ENCODE measurements at regions not wholly inside any gene's neighbourhood (a gene's known extent, or its start where the extent isn't known, plus 50 kb on each side); places are given as distances from the start of the nearest gene placed in this dataset.
A peak's percentile ranks its signal among the peaks of the same experiment; 100 is the strongest.

DNA sequence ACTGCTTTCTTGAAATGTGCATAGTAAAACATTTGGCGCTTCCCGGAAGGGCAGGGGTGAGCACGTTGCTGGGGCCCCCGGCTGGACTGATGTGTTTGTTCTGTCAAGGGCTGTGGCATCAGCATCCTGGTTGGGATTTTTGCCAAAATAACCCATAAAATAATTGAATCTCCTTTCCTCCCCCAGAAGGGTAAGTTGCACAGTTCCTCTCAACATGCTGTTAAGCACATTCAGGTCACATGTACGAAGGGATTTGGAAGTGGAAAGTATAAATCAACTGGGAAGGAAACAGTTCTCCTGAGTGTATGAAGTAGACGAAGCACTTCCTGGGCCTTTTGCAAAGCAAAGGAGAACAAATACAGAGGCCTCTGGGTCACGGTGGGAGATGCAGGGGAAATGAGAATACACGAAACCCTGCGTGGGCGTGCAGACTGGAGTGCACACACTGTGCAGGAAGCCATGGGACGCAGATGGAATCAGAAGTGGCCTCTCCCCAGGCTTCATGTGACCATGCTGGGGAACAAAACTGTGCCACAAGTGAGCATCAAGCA is 183.9 kb downstream of the LPIN1 start:
- intact Hi-C loops (cut with DNase I) = no loop called here
- 45% methylated on average over 8 of the region's 11 CpGs for WGBS (ENCODE audit: insufficient coverage, low coverage, low lambda C conversion rate, missing lambda C conversion rate)
- H3K4me1 ChIP-seq = no peaks in the 10 kb centered on the region
- H3K27me3 ChIP-seq = no peaks in the 10 kb centered on the region
- H3K9me3 ChIP-seq = no peaks in the 10 kb centered on the region
- no peak overlapping the region for H3K4me3 ChIP-seq
- TF ChIP-seq POLR2A (IDR thresholded peaks at IDR 0.05) = no peak
- TF ChIP-seq, protein P1, sequence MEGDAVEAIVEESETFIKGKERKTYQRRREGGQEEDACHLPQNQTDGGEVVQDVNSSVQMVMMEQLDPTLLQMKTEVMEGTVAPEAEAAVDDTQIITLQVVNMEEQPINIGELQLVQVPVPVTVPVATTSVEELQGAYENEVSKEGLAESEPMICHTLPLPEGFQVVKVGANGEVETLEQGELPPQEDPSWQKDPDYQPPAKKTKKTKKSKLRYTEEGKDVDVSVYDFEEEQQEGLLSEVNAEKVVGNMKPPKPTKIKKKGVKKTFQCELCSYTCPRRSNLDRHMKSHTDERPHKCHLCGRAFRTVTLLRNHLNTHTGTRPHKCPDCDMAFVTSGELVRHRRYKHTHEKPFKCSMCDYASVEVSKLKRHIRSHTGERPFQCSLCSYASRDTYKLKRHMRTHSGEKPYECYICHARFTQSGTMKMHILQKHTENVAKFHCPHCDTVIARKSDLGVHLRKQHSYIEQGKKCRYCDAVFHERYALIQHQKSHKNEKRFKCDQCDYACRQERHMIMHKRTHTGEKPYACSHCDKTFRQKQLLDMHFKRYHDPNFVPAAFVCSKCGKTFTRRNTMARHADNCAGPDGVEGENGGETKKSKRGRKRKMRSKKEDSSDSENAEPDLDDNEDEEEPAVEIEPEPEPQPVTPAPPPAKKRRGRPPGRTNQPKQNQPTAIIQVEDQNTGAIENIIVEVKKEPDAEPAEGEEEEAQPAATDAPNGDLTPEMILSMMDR (IDR thresholded peaks at IDR 0.05) = no peak
- no peaks in the 10 kb centered on the region for H3K36me3 ChIP-seq
- DNase-seq = peak in 1 of 3 donors; percentile 41
- no peak overlapping the region for H3K27ac ChIP-seq
- ATAC-seq = peak; percentile 46 to 74 (median 66)

DNA sequence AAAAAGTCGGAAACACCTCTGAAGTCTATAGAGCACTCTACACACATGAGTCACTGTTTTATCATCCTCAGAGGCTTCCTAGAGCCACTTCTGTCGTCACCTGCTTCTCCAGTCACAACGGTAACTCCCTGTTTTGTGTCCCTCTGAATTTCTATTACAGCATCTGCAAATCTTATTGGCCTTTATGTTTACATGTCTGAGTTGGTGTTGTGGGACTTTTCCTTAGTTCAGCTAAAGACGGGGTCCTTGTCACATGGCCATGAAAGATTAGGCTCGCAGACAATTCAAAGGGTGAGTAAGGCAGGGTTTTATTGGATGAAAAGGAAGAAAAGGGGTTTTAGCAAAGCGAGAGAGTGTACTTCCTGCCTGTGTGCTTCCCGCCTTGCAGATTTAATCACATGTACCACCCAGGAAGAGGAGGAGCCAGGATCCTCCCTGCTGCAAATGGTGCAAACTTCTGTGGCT is 185.6 kb downstream of the LPIN1 start:
- ATAC-seq (no peak), DNase-seq (no peak)
- H3K9me3 ChIP-seq = no peaks in the 10 kb centered on the region
- no peaks in the 10 kb centered on the region for H3K4me1 ChIP-seq
- H3K27me3 ChIP-seq = no peaks in the 10 kb centered on the region
- H3K27ac ChIP-seq = no peak overlapping the region
- H3K4me3 ChIP-seq = no peak overlapping the region
- intact Hi-C loops (cut with DNase I) = no loop called here
- no peaks in the 10 kb centered on the region for H3K36me3 ChIP-seq
- 85% methylated on average over 7 of the region's 7 CpGs for WGBS (ENCODE audit: insufficient coverage, low coverage, low lambda C conversion rate, missing lambda C conversion rate)
- no peak for TF ChIP-seq POLR2A (IDR thresholded peaks at IDR 0.05)

DNA sequence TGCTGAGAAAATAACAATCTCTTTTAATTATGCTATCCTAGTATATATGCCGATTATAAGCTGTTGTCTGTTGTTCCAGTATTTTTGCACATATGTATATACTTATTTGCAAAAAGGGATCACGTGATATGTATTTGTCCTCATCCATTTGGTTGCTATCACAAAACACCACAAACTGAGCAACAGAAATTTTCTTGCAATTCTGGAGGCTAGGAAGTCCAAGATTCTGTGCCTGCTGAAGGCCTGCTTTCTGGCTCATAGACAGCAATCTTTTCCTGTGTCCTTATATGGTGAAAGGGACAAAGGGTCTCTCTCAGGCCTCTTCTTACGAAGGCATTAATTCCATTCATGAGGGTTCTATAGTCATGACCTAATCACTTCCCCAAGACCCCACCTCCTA is 186.5 kb downstream of the LPIN1 start:
- DNase-seq (no peak), ATAC-seq (no peak)
- no peak overlapping the region for H3K27ac ChIP-seq
- TF ChIP-seq POLR2A (IDR thresholded peaks at IDR 0.05) = no peak
- TF ChIP-seq, protein P1 (IDR thresholded peaks at IDR 0.05) = no peak
- H3K27me3 ChIP-seq = no peaks in the 10 kb centered on the region
- intact Hi-C loops (cut with DNase I) = no loop called here
- no peaks in the 10 kb centered on the region for H3K9me3 ChIP-seq
- no peak overlapping the region for H3K4me3 ChIP-seq
- no peaks in the 10 kb centered on the region for H3K36me3 ChIP-seq
- WGBS (ENCODE audit: insufficient coverage, low coverage, low lambda C conversion rate, missing lambda C conversion rate) = 65% methylated on average over 3 of the region's 3 CpGs
- no peaks in the 10 kb centered on the region for H3K4me1 ChIP-seq

DNA sequence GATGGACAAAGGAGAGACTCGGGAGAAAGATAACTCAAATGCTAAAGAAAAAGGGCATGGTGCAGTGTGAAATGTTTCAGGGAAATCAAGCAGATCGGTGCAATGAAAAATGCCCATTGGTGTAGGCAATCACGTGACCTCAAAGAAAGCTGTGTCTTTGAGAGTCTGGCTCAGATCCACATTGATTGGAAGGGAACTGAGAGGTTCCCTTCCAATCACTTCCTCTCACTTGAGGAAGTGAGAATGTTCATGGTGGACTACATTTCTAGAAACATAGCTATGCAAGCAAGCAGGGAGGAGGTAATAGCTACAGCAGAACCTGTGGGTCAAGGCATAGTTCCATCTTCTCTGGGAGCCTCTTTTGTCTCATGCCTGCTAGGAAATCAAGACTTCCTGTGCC is 187.4 kb downstream of the LPIN1 start:
- Histone ChIP-seq H3K4me3 (no peak overlapping the region), H3K4me1 (no peaks in the 10 kb centered on the region), H3K36me3 (no peaks in the 10 kb centered on the region), H3K27ac (no peak overlapping the region), H3K9me3 (no peaks in the 10 kb centered on the region), H3K27me3 (no peaks in the 10 kb centered on the region)
- TF ChIP-seq, protein P1 (IDR thresholded peaks at IDR 0.05) = no peak
- no peak for TF ChIP-seq POLR2A (IDR thresholded peaks at IDR 0.05)
- ATAC-seq (peak in 1 of 4 donors; percentile 40), DNase-seq (no peak)
- intact Hi-C loops (cut with DNase I) = no loop called here
- 54% methylated on average over 3 of the region's 3 CpGs for WGBS (ENCODE audit: insufficient coverage, low coverage, low lambda C conversion rate, missing lambda C conversion rate)

DNA sequence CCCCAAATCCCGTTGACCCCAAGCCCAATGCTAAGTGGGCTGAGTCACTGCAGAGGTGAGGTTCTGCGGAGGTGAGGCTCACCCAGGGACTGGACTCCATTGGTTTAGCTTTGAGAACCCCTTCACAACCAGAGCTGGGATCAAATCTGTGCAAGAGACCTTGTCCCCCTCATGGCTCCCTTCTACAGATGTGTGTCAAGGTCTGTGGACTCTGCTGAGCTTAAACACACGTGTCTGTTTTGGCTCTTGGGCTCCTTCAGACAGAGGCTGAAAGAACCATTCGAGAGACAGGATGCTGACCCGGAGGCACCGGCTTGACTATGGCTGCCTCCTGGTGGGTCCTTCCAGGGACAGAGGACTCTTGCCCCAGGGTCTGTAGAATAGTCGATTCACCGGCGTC is 190.3 kb downstream of the LPIN1 start:
- H3K36me3 ChIP-seq = no peaks in the 10 kb centered on the region
- no peak overlapping the region for H3K4me3 ChIP-seq
- intact Hi-C loops (cut with DNase I) = no loop called here
- H3K9me3 ChIP-seq = no peaks in the 10 kb centered on the region
- no peaks in the 10 kb centered on the region for H3K27me3 ChIP-seq
- WGBS (ENCODE audit: insufficient coverage, low coverage, low lambda C conversion rate, missing lambda C conversion rate) = 66% methylated on average over 5 of the region's 9 CpGs
- H3K4me1 ChIP-seq = no peaks in the 10 kb centered on the region
- no peak for ATAC-seq
- no peak overlapping the region for H3K27ac ChIP-seq
- DNase-seq = no peak
- no peak for TF ChIP-seq POLR2A (IDR thresholded peaks at IDR 0.05)
- TF ChIP-seq, protein P1 (IDR thresholded peaks at IDR 0.05) = no peak

Measured in right lobe of liver (tissue), 6 donors.